ENCODE measurements at regions not wholly inside any gene's neighbourhood (a gene's known extent, or its start where the extent isn't known, plus 50 kb on each side); places are given as distances from the start of the nearest gene placed in this dataset.

DNA sequence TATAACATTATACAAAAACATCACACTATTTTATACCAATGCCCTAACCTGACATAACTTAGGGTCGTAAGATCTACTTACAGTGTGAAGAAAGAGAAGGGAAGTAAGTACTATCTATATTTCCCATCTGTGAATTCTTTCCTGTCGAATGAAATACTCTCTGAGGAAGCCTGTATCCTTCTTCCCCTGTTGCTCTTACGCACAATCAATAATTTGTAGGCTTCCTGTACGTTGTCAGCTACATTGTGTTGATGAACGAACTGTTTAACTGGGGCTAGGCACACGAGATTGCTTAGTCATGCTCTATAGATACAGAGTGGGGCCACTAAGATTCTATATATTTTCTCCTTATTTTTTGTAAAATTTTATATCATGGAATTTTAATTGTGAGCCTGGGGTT lies 1125.0 kb upstream of the CELF4 start:
- TF ChIP-seq, protein P1, sequence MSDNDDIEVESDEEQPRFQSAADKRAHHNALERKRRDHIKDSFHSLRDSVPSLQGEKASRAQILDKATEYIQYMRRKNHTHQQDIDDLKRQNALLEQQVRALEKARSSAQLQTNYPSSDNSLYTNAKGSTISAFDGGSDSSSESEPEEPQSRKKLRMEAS (IDR thresholded peaks at IDR 0.05) = no peak
- TF ChIP-seq RXRA (IDR thresholded peaks at IDR 0.05) (no peak), EGR1 (IDR thresholded peaks at IDR 0.05; ENCODE audit: low read depth in 2 of 2) (no peak), SP1 (IDR thresholded peaks at IDR 0.05) (no peak)
- TF ChIP-seq, protein P2, sequence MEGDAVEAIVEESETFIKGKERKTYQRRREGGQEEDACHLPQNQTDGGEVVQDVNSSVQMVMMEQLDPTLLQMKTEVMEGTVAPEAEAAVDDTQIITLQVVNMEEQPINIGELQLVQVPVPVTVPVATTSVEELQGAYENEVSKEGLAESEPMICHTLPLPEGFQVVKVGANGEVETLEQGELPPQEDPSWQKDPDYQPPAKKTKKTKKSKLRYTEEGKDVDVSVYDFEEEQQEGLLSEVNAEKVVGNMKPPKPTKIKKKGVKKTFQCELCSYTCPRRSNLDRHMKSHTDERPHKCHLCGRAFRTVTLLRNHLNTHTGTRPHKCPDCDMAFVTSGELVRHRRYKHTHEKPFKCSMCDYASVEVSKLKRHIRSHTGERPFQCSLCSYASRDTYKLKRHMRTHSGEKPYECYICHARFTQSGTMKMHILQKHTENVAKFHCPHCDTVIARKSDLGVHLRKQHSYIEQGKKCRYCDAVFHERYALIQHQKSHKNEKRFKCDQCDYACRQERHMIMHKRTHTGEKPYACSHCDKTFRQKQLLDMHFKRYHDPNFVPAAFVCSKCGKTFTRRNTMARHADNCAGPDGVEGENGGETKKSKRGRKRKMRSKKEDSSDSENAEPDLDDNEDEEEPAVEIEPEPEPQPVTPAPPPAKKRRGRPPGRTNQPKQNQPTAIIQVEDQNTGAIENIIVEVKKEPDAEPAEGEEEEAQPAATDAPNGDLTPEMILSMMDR (IDR thresholded peaks at IDR 0.05; ENCODE audit: low read depth, low read length, missing input control) = no peak

Data from liver (tissue), 3 donors.